ENCODE measurements at regions not wholly inside any gene's neighbourhood (a gene's known extent, or its start where the extent isn't known, plus 50 kb on each side); places are given as distances from the start of the nearest gene placed in this dataset.

DNA sequence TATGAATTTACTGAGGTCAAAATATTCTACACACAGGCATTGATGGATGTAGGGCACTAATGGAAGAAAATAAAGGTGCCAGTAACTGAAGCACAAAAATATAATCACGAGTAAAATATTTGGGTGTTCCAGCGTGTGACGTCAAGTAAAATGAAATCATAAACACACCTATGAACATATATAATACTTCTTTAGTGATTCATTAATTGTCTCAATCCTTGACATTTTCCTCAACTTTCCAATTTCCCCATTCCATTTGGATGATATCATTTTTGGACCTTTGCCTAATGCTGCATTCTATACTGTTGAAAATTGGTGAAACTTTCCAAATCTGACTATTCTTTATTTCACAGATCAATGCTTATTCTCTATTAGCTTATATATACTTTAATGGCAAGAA is 649.3 kb downstream of the GALC start:
- no peak overlapping the region for H3K27ac Mint-ChIP-seq
- H3K9me3 Mint-ChIP-seq, result peaks cover 13 to 14% of the 10 kb centered on the region in 2 donors
- no peaks in the 10 kb centered on the region for H3K4me1 Mint-ChIP-seq
- Histone ChIP-seq H3K4me1 (ENCODE audit: control insufficient read depth, insufficient read depth, low read length) (no peaks in the 10 kb centered on the region), H3K27me3 (ENCODE audit: control insufficient read depth, insufficient read depth, low read length) (no peaks in the 10 kb centered on the region), H3K36me3 (ENCODE audit: control insufficient read depth, insufficient read depth, low read length) (no peaks in the 10 kb centered on the region), H3K9me3 (ENCODE audit: control insufficient read depth, insufficient read depth, low read length) (peaks cover 4% of the 10 kb centered on the region), H3K4me3 (ENCODE audit: low read length) (no peak overlapping the region), H3K27ac (ENCODE audit: low read length) (no peak overlapping the region)
- TF ChIP-seq CTCF (IDR thresholded peaks at IDR 0.05), result no peak
- intact Hi-C loops (cut with micrococcal nuclease), result no loop called here
- no peaks in the 10 kb centered on the region for H3K27me3 Mint-ChIP-seq (ENCODE audit: low read depth in 2 of 2)
- H3K4me3 Mint-ChIP-seq, result no peak overlapping the region
- DNase-seq (no peak), ATAC-seq (no peak)
- H3K36me3 Mint-ChIP-seq, result no peaks in the 10 kb centered on the region
- WGBS (ENCODE audit: insufficient coverage), result 79% methylated on average over 3 of the region's 3 CpGs

DNA sequence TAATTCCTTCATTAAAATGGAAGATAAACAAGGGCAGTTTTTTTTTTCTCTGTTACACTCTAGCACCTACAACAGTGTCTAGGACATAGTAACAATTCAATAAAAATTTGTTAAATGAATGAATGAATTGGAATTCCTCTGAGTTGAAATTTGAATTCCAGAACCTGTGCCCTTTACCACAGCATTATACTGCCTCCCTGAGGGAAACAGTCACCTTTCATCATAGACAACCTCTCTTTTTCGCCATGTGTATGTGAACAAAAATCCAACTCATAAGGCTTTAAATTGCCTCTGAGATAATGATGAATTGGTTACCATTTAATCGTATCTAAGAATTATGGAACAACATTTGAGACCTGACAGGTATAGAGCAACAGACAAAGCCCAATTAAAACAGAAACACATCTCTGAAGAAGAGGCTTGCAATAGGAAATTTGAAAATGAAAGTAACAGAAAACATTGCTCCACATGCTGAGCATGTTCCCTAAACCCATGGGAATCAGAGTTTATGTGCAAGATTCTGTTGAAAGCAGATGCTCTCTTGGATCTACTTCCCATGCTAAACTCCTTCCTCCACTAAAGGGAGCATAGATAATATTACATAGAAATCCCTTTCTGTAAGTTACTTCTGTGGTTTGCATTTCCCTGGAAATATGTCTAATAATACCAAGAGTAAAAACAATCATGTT is 657.8 kb downstream of the GALC start:
- 100% methylated on average over 1 of the region's 2 CpGs for WGBS (ENCODE audit: insufficient coverage)
- ATAC-seq, result no peak
- Histone ChIP-seq H3K27me3 (ENCODE audit: control insufficient read depth, insufficient read depth, low read length) (no peaks in the 10 kb centered on the region), H3K27ac (ENCODE audit: low read length) (no peak overlapping the region), H3K9me3 (ENCODE audit: control insufficient read depth, insufficient read depth, low read length) (no peaks in the 10 kb centered on the region), H3K4me1 (ENCODE audit: control insufficient read depth, insufficient read depth, low read length) (no peaks in the 10 kb centered on the region), H3K4me3 (ENCODE audit: low read length) (no peak overlapping the region), H3K36me3 (ENCODE audit: control insufficient read depth, insufficient read depth, low read length) (no peaks in the 10 kb centered on the region)
- H3K4me3 Mint-ChIP-seq, result no peak overlapping the region
- peaks cover 10 to 16% of the 10 kb centered on the region in 2 donors for H3K9me3 Mint-ChIP-seq
- peaks cover 6% of the 10 kb centered on the region for H3K36me3 Mint-ChIP-seq
- H3K27me3 Mint-ChIP-seq (ENCODE audit: low read depth in 2 of 2), result no peaks in the 10 kb centered on the region
- DNase-seq, result no peak
- no peak for TF ChIP-seq CTCF (IDR thresholded peaks at IDR 0.05)
- intact Hi-C loops (cut with micrococcal nuclease), result no loop called here
- H3K4me1 Mint-ChIP-seq, result no peaks in the 10 kb centered on the region
- no peak overlapping the region for H3K27ac Mint-ChIP-seq

- no peaks in the 10 kb centered on the region for H3K9me3 ChIP-seq (ENCODE audit: control insufficient read depth, insufficient read depth, low read length)
- no CpG with 5 or more reads among the region's 2 CpGs for WGBS (ENCODE audit: insufficient coverage)
Observed at GRCh38 chr14:87331991-87332390, 661.0 kb downstream of the GALC start.

More at GRCh38 chr14:87331991-87332390, 661.0 kb downstream of the GALC start:
- TF ChIP-seq CTCF (IDR thresholded peaks at IDR 0.05), result no peak
- Histone ChIP-seq H3K4me3 (ENCODE audit: low read length) (no peak overlapping the region), H3K36me3 (ENCODE audit: control insufficient read depth, insufficient read depth, low read length) (no peaks in the 10 kb centered on the region), H3K4me1 (ENCODE audit: control insufficient read depth, insufficient read depth, low read length) (no peaks in the 10 kb centered on the region), H3K27ac (ENCODE audit: low read length) (no peak overlapping the region), H3K27me3 (ENCODE audit: control insufficient read depth, insufficient read depth, low read length) (no peaks in the 10 kb centered on the region)
- intact Hi-C loops (cut with micrococcal nuclease), result no loop called here
- H3K36me3 Mint-ChIP-seq, result peaks cover 6% of the 10 kb centered on the region
- peaks cover 17 to 20% of the 10 kb centered on the region in 2 donors for H3K9me3 Mint-ChIP-seq
- ATAC-seq, result no peak
- no peak overlapping the region for H3K4me3 Mint-ChIP-seq
- H3K27me3 Mint-ChIP-seq (ENCODE audit: low read depth in 2 of 2), result no peaks in the 10 kb centered on the region
- H3K4me1 Mint-ChIP-seq, result no peaks in the 10 kb centered on the region
- H3K27ac Mint-ChIP-seq, result no peak overlapping the region
- no peak for DNase-seq
